GM18858 (cell line): ENCODE measurements at regions not wholly inside any gene's neighbourhood (a gene's known extent, or its start where the extent isn't known, plus 50 kb on each side); places are given as distances from the start of the nearest gene placed in this dataset.
"Not testable (repeated sequence)": the region's sequence is repeated elsewhere in the genome, so short reads cannot be mapped to it uniquely, and the experiment has no call there.

ENCODE experiments used
- ATAC-seq: cut with Tn5 transposase; IDR thresholded peaks from one replicate; pipeline ENCODE4 v1.9.1; 2021; ENCODE audit not compliant: unreplicated experiment

GRCh38 chr9:75532233-75533050, 358.0 kb upstream of the PCSK5 start:
- no peak for ATAC-seq

DNA sequence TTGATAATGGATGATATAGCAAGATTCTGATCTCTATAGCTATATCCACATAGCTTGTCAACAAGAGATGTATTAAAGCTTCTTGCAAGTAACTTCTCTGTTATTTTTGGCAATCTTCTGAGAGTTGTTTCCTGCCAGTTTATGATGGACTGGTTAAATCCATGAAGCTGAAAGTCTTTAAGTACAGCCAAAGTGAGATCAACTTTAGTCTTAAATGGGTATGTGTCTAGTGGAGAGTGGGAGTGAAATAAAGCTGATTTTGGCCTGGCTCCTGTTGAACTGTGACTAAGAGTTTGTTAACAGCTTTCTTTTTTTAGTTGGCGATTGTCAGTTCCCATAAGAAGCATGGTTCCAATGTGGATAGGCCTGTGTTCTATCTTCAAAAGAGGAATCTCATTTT, 350.9 kb upstream of the PCSK5 start:
- no peak for ATAC-seq

DNA sequence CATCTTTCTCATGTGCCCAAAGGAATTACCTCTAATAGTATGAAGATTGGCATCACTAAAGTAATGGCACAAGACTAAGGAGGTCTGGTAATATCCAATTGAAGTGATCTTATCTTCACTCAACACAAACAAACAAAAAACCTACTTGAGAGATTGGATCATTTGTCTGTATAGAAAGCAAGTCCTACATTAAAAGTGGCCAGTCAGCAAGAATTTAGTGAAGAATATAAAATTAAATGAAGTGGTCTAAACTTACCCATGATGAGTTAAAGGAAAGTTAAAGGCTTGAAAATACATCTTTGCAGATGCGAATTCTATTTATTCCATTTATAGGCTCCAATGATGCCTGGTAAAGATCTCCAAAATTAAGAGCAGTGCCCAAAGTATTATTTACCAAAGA, 350.3 kb upstream of the PCSK5 start:
- no peak for ATAC-seq

DNA sequence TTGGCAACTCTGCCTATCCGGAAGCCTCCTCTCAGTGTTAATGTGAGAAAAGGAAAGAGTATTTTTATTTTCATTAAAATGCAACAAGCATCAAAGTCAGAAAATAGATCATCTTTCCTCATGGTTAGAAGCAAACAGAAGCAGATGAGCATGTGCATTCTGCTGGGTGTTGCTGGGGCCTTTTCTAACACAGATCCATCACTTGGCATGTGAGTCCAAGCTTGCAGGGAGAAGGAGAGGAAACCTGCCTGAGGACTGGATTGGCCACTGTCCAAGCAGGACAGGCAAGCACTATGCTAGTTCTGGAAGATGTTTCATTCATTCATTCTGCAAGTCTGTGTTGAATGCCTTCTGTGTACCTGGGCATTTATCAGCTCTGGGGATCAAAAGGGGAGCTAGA, 348.7 kb upstream of the PCSK5 start:
- ATAC-seq = no peak

DNA sequence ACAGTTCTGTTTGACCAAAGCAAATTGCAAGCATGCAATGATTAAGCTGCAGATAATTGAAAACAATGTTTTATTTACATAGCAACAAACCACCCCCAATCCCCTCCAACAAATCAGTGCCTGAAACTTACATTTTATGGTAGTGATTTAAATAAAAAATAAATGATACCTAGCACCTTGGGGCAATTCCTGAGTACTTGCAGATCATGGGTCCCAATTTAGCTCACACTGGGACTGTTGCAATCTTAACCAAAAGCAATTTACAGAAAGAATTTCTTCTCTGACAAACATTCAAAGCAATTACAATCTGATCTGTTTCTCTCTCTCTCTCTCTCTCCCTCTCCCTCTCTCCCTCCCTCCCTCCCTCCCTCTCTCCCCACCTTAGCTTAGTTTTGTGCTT, 345.7 kb upstream of the PCSK5 start:
- ATAC-seq = no peak

- ATAC-seq = no peak
These were observed 345.2 kb upstream of the PCSK5 start for GRCh38 chr9:75545287-75545686.

DNA sequence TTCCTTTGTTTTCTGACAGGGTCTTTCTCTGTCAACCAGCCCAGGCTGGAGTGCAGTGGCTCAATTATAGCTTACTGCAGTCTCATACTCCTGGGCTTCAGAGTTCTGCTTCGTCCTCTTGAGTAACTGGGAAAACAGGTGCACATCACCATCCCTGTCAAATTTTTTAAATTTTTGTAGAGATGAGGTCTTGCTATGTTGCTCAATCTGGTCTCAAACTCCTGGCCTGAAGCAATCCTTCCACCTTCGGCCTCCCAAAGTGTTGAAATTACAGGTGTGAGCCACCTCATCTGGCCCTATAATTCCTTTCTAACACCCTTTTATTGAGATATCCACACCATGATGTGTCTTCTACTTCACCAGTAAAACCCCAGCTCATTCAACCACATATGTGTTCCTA, 341.6 kb upstream of the PCSK5 start:
- ATAC-seq = no peak

GRCh38 chr9:75551861-75552260, 338.6 kb upstream of the PCSK5 start:
- ATAC-seq = no peak

- no peak for ATAC-seq
These were observed 337.5 kb upstream of the PCSK5 start for GRCh38 chr9:75552941-75553340.

- ATAC-seq = not testable (repeated sequence)
These were observed 323.7 kb upstream of the PCSK5 start for GRCh38 chr9:75566813-75567212.

- no peak for ATAC-seq
These were observed 319.9 kb upstream of the PCSK5 start for GRCh38 chr9:75570538-75570937.

DNA sequence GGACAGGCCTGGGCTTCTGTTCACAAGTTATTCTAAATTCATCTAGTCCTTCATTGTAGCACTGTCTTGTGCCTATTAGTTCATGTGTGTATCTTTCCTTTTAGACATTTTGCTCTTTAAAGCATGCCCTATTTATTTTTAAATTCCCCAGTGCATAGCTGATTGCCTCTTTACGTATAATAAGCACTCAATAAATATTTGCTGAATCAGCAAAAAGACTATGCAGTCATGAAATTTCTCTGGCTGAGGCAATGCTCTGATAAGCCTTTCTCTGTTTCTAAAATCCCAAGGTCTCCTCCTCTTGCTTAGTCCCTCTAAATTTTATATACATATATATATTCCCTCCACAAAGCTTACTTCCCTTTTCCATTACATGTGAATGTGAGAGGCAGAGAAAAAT, 315.9 kb upstream of the PCSK5 start:
- no peak for ATAC-seq

DNA sequence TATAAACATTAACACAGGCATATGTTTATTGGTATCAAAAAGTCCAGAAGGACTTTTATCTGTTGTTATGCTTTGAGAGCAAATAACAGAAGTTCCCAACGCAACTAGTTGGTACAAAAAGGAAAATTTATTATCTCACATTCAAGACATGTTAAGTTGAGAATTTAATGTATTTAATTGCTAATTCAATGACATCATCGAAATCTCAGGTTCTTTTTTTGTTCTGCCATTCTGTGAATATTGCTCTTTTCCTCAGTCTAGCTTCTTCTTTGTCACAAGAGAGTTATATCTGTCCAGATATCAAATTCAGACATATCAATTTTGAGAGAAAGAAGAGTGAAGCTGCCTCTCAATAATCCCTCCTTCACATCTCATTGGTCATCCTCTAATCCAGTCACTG, 307.6 kb upstream of the PCSK5 start:
- no peak for ATAC-seq

- ATAC-seq = peak; percentile 58
These were observed 301.7 kb upstream of the PCSK5 start for GRCh38 chr9:75588808-75589207.

- no peak for ATAC-seq
These were observed 301.0 kb upstream of the PCSK5 start for GRCh38 chr9:75589497-75589896.

- no peak for ATAC-seq
These were observed 298.5 kb upstream of the PCSK5 start for GRCh38 chr9:75591972-75592371.

DNA sequence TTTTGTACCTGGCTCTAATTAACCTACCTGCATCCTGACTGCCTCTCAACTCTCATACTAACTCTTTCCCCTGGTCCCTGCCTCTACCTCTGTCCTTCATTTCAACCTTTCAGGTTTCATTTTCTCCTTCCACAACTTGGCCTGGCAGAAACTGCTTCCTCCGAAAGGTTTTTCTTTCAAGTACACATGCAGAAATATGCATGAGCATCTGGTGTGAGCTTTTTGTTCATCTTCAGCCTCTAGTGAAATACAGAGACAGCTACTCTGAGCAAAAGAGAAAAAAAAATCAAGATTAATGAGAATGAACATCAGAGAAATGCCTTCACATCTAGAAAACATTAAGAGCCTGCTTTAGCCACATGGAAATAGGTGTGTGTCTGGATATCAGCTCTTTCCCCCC, 297.9 kb upstream of the PCSK5 start:
- ATAC-seq = no peak

DNA sequence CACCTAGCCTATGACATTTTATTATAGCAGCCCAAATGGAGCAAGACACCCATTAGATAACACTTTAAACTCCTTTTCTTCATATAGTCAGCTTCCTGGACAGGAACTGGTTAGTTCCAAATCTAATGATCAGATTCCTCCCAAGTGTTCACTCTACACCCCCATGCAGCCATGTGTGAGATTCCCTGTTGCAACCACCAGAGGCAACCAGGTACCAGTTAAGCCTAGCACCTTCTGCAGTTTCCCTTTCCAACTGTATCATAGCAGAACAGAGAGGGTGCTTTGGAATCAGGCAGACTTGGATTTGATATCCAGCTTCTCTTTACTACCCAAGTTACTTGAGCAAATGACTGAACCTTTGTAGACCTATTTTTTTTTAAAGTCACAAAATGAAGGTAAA, 296.6 kb upstream of the PCSK5 start:
- no peak for ATAC-seq

- ATAC-seq = no peak
These were observed 291.3 kb upstream of the PCSK5 start for GRCh38 chr9:75599126-75599525.

- ATAC-seq = no peak
These were observed 289.2 kb upstream of the PCSK5 start for GRCh38 chr9:75601280-75601679.

DNA sequence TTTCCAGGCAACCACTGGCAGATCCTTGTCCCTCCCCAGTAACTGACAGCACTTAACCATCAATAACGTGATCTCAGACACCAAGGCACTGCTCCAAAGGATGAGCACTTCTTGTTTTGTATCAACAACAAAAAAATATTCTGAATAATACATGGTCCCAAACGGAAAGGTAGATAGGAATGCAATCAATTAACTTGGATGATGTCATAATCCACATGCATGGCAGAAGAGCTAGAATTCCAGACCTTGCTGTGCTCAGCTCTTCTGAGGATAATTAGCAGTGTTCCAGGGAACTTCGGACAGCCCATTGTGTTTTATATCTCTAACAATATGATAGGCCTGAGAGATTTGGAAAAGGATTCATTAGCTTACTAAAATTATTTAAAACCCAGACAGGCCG, 288.4 kb upstream of the PCSK5 start:
- ATAC-seq = no peak

DNA sequence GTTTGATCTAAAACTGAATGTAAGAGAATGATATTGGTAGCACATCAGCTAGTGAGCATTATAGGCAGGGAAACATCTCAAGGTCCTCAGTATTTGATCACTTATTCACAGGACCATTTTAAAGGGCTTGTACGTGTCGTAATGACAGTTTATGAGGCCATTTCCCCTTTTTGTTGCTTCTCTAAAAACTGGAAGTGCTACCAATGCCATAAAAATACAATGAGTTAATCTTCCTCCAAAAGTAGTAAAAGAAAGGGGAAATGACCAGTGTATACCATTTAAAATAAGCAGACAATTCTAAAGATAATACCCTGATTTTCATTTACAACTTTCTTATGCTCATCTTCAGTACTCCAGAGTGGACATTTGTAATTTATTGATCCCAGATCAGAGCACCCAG, 285.8 kb upstream of the PCSK5 start:
- ATAC-seq = no peak

GRCh38 chr9:75607521-75607920, 283.0 kb upstream of the PCSK5 start:
- no peak for ATAC-seq
